Gastrocnemius medialis (tissue), 4 donors: ENCODE measurements at regions not wholly inside any gene's neighbourhood (a gene's known extent, or its start where the extent isn't known, plus 50 kb on each side); places are given as distances from the start of the nearest gene placed in this dataset.

ENCODE experiments used
- CTCF ChIP-seq, 5 experiments: fragments of 450-650 bp in 3 of 5; fragments of 200-600 bp in 2 of 5; sonication (generic) in 2 of 5; IDR thresholded peaks in 4 of 5; conservative IDR thresholded peaks in 1 of 5; 1 replicate in 4 of 5; 2 replicates in 1 of 5; pipeline ENCODE4 v1.5.1; 2016 to 2019; ENCODE audit warnings: antibody characterized with exemption in 5 of 5, mild to moderate bottlenecking in 3 of 5, moderate library complexity in 3 of 5
- POLR2A ChIP-seq, 2 donors: fragments of 450-650 bp; IDR thresholded peaks; one replicate each; pipeline ENCODE4 v1.6.1; 2017; ENCODE audit warnings: antibody characterized with exemption in 2 of 2, mild to moderate bottlenecking in 2 of 2, moderate library complexity in 2 of 2

DNA sequence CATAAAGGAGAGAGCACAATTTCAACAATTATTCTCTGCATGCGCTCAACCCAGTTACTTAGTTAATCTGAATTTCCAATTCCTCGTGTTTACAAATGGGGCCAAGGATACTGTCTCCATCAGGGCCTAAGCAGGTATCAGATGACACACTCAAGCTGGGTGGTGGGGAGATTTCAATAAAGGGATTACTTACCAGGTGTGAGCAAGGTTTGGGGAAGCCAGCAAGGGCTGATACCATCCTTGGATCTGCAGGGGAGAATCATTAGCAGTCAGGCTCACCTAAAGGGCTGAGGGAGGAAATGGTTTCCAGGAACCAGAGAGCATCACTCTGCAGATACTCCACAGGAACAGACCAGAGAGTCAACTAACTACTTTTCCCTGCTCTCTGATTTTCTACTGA lies 487.1 kb downstream of the NTRK2 start:
- TF ChIP-seq CTCF (IDR thresholded peaks at IDR 0.05 in 4 of 5, conservative IDR thresholded peaks at IDR 0.05 in 1 of 5) = no peak
- no peak for TF ChIP-seq POLR2A (IDR thresholded peaks at IDR 0.05)
